ENCODE measurements at regions not wholly inside any gene's neighbourhood (a gene's known extent, or its start where the extent isn't known, plus 50 kb on each side); places are given as distances from the start of the nearest gene placed in this dataset.

GRCh38 chr2:19476327-19476726 is 117.9 kb upstream of the OSR1 start:
- no peak for ATAC-seq
- Histone ChIP-seq H3K4me3 (no peak overlapping the region), H3K9me3 (no peaks in the 10 kb centered on the region), H3K27me3 (no peaks in the 10 kb centered on the region), H3K4me1 (no peaks in the 10 kb centered on the region), H3K36me3 (no peaks in the 10 kb centered on the region), H3K27ac (no peak overlapping the region)
- TF ChIP-seq POLR2AphosphoS5 (IDR thresholded peaks at IDR 0.05) (no peak), CTCF (IDR thresholded peaks at IDR 0.05) (no peak), EP300 (IDR thresholded peaks at IDR 0.05) (no peak)
- 28 to 42% methylated on average over 2 of the region's 2 CpGs for WGBS, 2 donors (ENCODE audit: low coverage in 1 of 2)

- Histone ChIP-seq H3K27ac (no peak overlapping the region), H3K9me3 (no peaks in the 10 kb centered on the region), H3K4me1 (no peaks in the 10 kb centered on the region), H3K36me3 (no peaks in the 10 kb centered on the region), H3K27me3 (no peaks in the 10 kb centered on the region), H3K4me3 (no peak overlapping the region)
- 65 to 86% methylated on average over 8 of the region's 8 CpGs for WGBS, 2 donors (ENCODE audit: low coverage in 1 of 2)
- TF ChIP-seq POLR2A (IDR thresholded peaks at IDR 0.05): no peak
- TF ChIP-seq EP300 (IDR thresholded peaks at IDR 0.05): no peak
- no peak for TF ChIP-seq CTCF (IDR thresholded peaks at IDR 0.05)
- TF ChIP-seq POLR2AphosphoS5 (IDR thresholded peaks at IDR 0.05): no peak
- no peak for ATAC-seq
These were observed 115.7 kb upstream of the OSR1 start for GRCh38 chr2:19474128-19474527.

GRCh38 chr2:19473350-19473749 is 114.9 kb upstream of the OSR1 start:
- Histone ChIP-seq H3K27me3 (no peaks in the 10 kb centered on the region), H3K27ac (no peak overlapping the region), H3K4me1 (no peaks in the 10 kb centered on the region), H3K9me3 (no peaks in the 10 kb centered on the region), H3K36me3 (no peaks in the 10 kb centered on the region), H3K4me3 (no peak overlapping the region)
- TF ChIP-seq POLR2A (IDR thresholded peaks at IDR 0.05): no peak
- no peak for TF ChIP-seq CTCF (IDR thresholded peaks at IDR 0.05)
- TF ChIP-seq EP300 (IDR thresholded peaks at IDR 0.05): no peak
- no peak for TF ChIP-seq POLR2AphosphoS5 (IDR thresholded peaks at IDR 0.05)
- WGBS, 2 donors (ENCODE audit: low coverage in 1 of 2): 74 to 75% methylated on average over 5 to 6 of the region's 6 CpGs
- no peak for ATAC-seq

- WGBS, 2 donors (ENCODE audit: low coverage in 1 of 2): 81 to 90% methylated on average over 2 to 4 of the region's 4 CpGs
- H3K9me3 ChIP-seq: no peaks in the 10 kb centered on the region
- H3K4me3 ChIP-seq: no peak overlapping the region
- no peak overlapping the region for H3K27ac ChIP-seq
- no peaks in the 10 kb centered on the region for H3K4me1 ChIP-seq
- no peak for ATAC-seq
- no peaks in the 10 kb centered on the region for H3K27me3 ChIP-seq
- TF ChIP-seq CTCF (IDR thresholded peaks at IDR 0.05) (no peak), EP300 (IDR thresholded peaks at IDR 0.05) (no peak), POLR2AphosphoS5 (IDR thresholded peaks at IDR 0.05) (no peak)
- no peaks in the 10 kb centered on the region for H3K36me3 ChIP-seq
These were observed 114.1 kb upstream of the OSR1 start for GRCh38 chr2:19472391-19472978.

GRCh38 chr2:19471491-19471890 is 113.1 kb upstream of the OSR1 start:
- Histone ChIP-seq H3K27ac (no peak overlapping the region), H3K27me3 (no peaks in the 10 kb centered on the region), H3K9me3 (no peaks in the 10 kb centered on the region), H3K4me3 (no peak overlapping the region), H3K4me1 (no peaks in the 10 kb centered on the region), H3K36me3 (no peaks in the 10 kb centered on the region)
- no peak for TF ChIP-seq EP300 (IDR thresholded peaks at IDR 0.05)
- TF ChIP-seq POLR2A (IDR thresholded peaks at IDR 0.05): no peak
- no peak for TF ChIP-seq CTCF (IDR thresholded peaks at IDR 0.05)
- TF ChIP-seq POLR2AphosphoS5 (IDR thresholded peaks at IDR 0.05): no peak
- WGBS, 2 donors (ENCODE audit: low coverage in 1 of 2): 85 to 88% methylated on average over 2 to 4 of the region's 4 CpGs
- ATAC-seq: no peak
